ENCODE measurements at regions not wholly inside any gene's neighbourhood (a gene's known extent, or its start where the extent isn't known, plus 50 kb on each side); places are given as distances from the start of the nearest gene placed in this dataset.

- H3K4me3 ChIP-seq (ENCODE audit: low read length): no peak overlapping the region
- DNase-seq (ENCODE audit: low read depth): no peak
- peak; percentile 64 for TF ChIP-seq CTCF (conservative IDR thresholded peaks at IDR 0.05; ENCODE audit: low read depth, low read length)
Measured at GRCh38 chr2:56009758-56010458, 86.3 kb upstream of the EFEMP1 start.

- no peak for DNase-seq (ENCODE audit: low read depth)
- no peak overlapping the region for H3K4me3 ChIP-seq (ENCODE audit: low read length)
- no peak for TF ChIP-seq CTCF (conservative IDR thresholded peaks at IDR 0.05; ENCODE audit: low read depth, low read length)
Measured at GRCh38 chr2:56011624-56012023, 88.0 kb upstream of the EFEMP1 start.

- DNase-seq (ENCODE audit: low read depth): no peak
- TF ChIP-seq CTCF (conservative IDR thresholded peaks at IDR 0.05; ENCODE audit: low read depth, low read length): no peak
- H3K4me3 ChIP-seq (ENCODE audit: low read length): no peak overlapping the region
Measured at GRCh38 chr2:56012221-56012765, 88.7 kb upstream of the EFEMP1 start.

- no peak for DNase-seq (ENCODE audit: low read depth)
- H3K4me3 ChIP-seq (ENCODE audit: low read length): no peak overlapping the region
- no peak for TF ChIP-seq CTCF (conservative IDR thresholded peaks at IDR 0.05; ENCODE audit: low read depth, low read length)
Measured at GRCh38 chr2:56013475-56013874, 89.9 kb upstream of the EFEMP1 start.

- TF ChIP-seq CTCF (conservative IDR thresholded peaks at IDR 0.05; ENCODE audit: low read depth, low read length): no peak
- no peak overlapping the region for H3K4me3 ChIP-seq (ENCODE audit: low read length)
- no peak for DNase-seq (ENCODE audit: low read depth)
Measured at GRCh38 chr2:56014046-56014730, 90.6 kb upstream of the EFEMP1 start.

GRCh38 chr2:56015711-56016115, 92.1 kb upstream of the EFEMP1 start:
- no peak for TF ChIP-seq CTCF (conservative IDR thresholded peaks at IDR 0.05; ENCODE audit: low read depth, low read length)
- peak overlapping the region; percentile 0 for H3K4me3 ChIP-seq (ENCODE audit: low read length)
- no peak for DNase-seq (ENCODE audit: low read depth)

- no peak for TF ChIP-seq CTCF (conservative IDR thresholded peaks at IDR 0.05; ENCODE audit: low read depth, low read length)
- DNase-seq (ENCODE audit: low read depth): no peak
- no peak overlapping the region for H3K4me3 ChIP-seq (ENCODE audit: low read length)
Measured at GRCh38 chr2:56017784-56018183, 94.2 kb upstream of the EFEMP1 start.
